Progenitor cell of endocrine pancreas (in vitro differentiated cells): ENCODE measurements at regions not wholly inside any gene's neighbourhood (a gene's known extent, or its start where the extent isn't known, plus 50 kb on each side); places are given as distances from the start of the nearest gene placed in this dataset.

Experiments
- DNase-seq: peaks from one replicate; pipeline ENCODE4 v3.0.0; 2021; ENCODE audit warnings: low spot score; ENCODE audit not compliant: unreplicated experiment
- H3K27ac Mint-ChIP-seq: 2 replicates; pipeline ENCODE4 v1.8.0; 2021; ENCODE audit warnings: mild to moderate bottlenecking, moderate library complexity, mixed read lengths
- H3K27me3 Mint-ChIP-seq: 2 replicates; pipeline ENCODE4 v1.8.0; 2021; ENCODE audit warnings: mixed read lengths
- H3K36me3 Mint-ChIP-seq: 2 replicates; pipeline ENCODE4 v1.8.0; 2022; ENCODE audit warnings: mixed read lengths; ENCODE audit not compliant: insufficient read depth
- H3K4me1 Mint-ChIP-seq: 2 replicates; pipeline ENCODE4 v1.8.0; 2021; ENCODE audit warnings: low read depth, mixed read lengths
- H3K4me3 Mint-ChIP-seq: 2 replicates; pipeline ENCODE4 v1.8.0; 2021; ENCODE audit warnings: low read depth, mild to moderate bottlenecking, moderate library complexity, mixed read lengths
- H3K9me3 Mint-ChIP-seq: 2 replicates; pipeline ENCODE4 v1.8.0; 2021; ENCODE audit warnings: low read depth, mixed read lengths
- CTCF ChIP-seq: fragments of 200-600 bp; sonication (generic); IDR thresholded peaks from one replicate; pipeline ENCODE4 v1.5.0; 2021; ENCODE audit warnings: antibody characterized with exemption, mild to moderate bottlenecking; ENCODE audit not compliant: unreplicated experiment

DNA sequence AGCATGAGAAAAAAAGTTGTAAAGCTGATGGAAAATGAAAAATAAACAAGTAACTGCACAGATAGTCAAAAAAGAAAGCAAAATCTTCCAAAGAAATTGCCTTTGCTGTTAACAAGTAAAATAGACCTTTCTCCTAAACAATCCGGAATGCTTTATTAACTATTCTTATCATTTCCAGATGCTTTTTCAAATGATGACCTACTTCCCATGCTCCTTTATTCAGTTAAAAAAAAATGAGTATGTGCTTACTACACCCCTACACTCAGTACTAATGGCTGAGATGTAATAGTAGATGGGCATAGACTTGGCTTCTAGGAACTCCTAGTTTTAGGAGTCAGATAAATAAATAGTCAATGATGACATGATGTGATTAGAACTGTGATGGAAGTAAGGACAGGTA is 108.5 kb downstream of the NIBAN1 start:
- no peaks in the 10 kb centered on the region for H3K9me3 Mint-ChIP-seq
- TF ChIP-seq CTCF: no peak
- H3K4me1 Mint-ChIP-seq: peaks cover 14% of the 10 kb centered on the region
- H3K4me3 Mint-ChIP-seq: no peak overlapping the region
- peaks cover 6% of the 10 kb centered on the region for H3K27me3 Mint-ChIP-seq
- no peak for DNase-seq
- H3K36me3 Mint-ChIP-seq: peaks cover 2% of the 10 kb centered on the region
- no peak overlapping the region for H3K27ac Mint-ChIP-seq

DNA sequence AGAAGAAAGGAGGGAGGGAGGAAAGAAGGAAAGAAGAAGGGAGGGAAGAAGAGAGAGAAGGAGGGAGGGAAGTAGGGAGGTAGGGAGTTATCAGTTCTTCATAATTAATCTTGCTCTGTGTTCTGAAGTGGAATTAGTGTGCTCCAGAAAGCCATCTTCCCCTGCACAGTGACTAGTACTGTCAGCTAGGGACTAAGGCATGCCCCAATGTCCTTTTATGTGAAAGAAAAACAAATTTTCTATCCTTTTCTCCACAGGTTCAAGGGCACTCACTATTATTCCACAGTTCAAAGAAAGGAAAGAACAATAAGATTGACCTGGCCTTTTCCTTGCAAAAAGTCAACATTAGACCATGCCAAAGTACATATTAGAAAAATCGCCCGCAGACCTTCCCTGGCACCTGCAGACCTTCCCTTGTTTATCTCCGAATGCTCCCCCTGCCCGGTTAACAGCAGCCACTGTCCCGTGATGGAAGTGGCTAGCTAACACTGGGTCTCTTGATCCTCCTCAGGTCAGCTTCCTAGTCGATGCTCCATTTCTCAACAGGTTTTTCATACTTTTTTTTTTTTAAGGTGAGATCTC is 107.2 kb upstream of the EDEM3 start:
- Mint-ChIP-seq H3K27me3 (peaks cover 6% of the 10 kb centered on the region), H3K36me3 (no peaks in the 10 kb centered on the region), H3K9me3 (no peaks in the 10 kb centered on the region), H3K27ac (no peak overlapping the region), H3K4me1 (peaks cover 16% of the 10 kb centered on the region), H3K4me3 (no peak overlapping the region)
- TF ChIP-seq CTCF: no peak
- no peak for DNase-seq

DNA sequence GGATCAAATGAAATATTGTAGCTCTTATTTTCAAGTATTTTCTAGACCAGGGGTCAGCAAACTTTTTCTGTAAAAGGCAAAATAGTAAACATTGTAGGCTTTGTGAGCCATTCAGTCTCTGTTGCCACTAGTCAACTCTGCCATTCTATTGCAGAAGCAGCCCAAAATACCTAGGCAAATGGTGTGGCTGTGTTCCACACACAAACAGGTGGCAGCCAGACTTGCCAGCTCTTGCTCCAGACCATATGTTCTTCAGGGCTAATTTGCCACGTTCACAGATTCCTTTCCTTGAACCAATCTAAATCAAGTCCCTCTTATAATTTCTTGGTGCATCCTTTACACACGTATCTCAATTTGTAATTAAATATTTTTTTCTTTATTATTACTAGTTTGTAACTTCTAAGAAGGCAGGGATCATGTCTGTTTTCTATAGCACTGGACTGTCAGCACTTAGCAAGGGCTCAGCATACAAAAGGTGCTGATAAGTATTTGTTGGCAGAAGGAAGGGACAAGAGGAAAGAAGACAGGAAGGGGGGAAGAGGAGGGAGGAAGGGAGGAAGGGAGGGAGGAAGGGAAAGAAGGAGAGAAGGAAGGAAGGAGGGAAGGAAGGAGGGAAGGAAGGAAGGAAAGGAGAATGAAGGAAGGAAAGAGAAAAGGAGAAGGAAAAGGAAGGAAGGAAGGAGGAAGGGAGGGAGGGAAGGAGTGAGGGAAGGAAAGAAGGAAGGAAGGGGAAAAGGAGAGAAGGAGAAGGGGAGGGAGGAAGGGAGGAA is 106.5 kb upstream of the EDEM3 start:
- Mint-ChIP-seq H3K36me3 (no peaks in the 10 kb centered on the region), H3K4me3 (no peak overlapping the region), H3K27ac (no peak overlapping the region), H3K4me1 (peaks cover 16% of the 10 kb centered on the region), H3K27me3 (peaks cover 6% of the 10 kb centered on the region), H3K9me3 (no peaks in the 10 kb centered on the region)
- no peak for DNase-seq
- TF ChIP-seq CTCF: no peak

DNA sequence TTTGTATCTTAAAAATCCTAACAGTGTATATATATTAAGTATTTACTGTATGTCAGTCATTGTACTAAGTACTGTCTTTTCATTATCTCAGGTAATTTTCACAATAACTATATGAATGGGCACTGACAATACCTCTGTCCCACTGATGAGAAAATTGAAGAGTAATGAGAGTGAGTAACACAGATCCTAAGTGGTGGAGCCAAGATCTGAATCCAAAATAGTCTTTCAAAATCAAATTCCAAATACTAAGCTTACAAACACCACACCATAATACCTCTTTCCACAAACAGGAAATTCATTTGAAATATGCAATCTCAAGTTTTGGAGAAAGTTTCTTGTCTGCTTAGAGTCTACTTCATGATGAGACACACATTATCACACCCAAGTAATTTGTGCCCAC is 105.9 kb upstream of the EDEM3 start:
- no peak overlapping the region for H3K4me3 Mint-ChIP-seq
- H3K36me3 Mint-ChIP-seq: no peaks in the 10 kb centered on the region
- H3K27ac Mint-ChIP-seq: no peak overlapping the region
- H3K9me3 Mint-ChIP-seq: no peaks in the 10 kb centered on the region
- H3K4me1 Mint-ChIP-seq: peaks cover 16% of the 10 kb centered on the region
- peaks cover 6% of the 10 kb centered on the region for H3K27me3 Mint-ChIP-seq
- DNase-seq: no peak
- TF ChIP-seq CTCF: no peak

GRCh38 chr1:184859381-184860105 is 104.9 kb upstream of the EDEM3 start:
- H3K27me3 Mint-ChIP-seq: peaks cover 6% of the 10 kb centered on the region
- peaks cover 16% of the 10 kb centered on the region for H3K4me1 Mint-ChIP-seq
- no peaks in the 10 kb centered on the region for H3K36me3 Mint-ChIP-seq
- no peak for TF ChIP-seq CTCF
- no peak overlapping the region for H3K4me3 Mint-ChIP-seq
- H3K27ac Mint-ChIP-seq: no peak overlapping the region
- H3K9me3 Mint-ChIP-seq: no peaks in the 10 kb centered on the region
- DNase-seq: no peak
